Ovary (tissue), 7 donors: ENCODE measurements at regions not wholly inside any gene's neighbourhood (a gene's known extent, or its start where the extent isn't known, plus 50 kb on each side); places are given as distances from the start of the nearest gene placed in this dataset.

Experiments used
- DNase-seq, 5 donors: peaks; one replicate each; pipeline ENCODE4 v3.0.0-alpha.2; 2019 to 2020
- H3K27ac ChIP-seq, 2 donors: fragments of 200-600 bp; one replicate each; pipeline versions ENCODE4 v1.5.1 to v1.8.0; 2019 to 2022
- H3K27me3 ChIP-seq: fragments of 200-600 bp; one replicate; pipeline ENCODE4 v1.8.0; 2022
- H3K36me3 ChIP-seq: fragments of 200-600 bp; sonication (generic); one replicate; pipeline ENCODE4 v1.5.1; 2019
- H3K4me1 ChIP-seq: one replicate; pipeline ENCODE4 v1.8.1; 2013; ENCODE audit warnings: mild to moderate bottlenecking, moderate library complexity; ENCODE audit not compliant: insufficient read depth
- H3K4me3 ChIP-seq: fragments of 200-600 bp; sonication (generic); one replicate; pipeline ENCODE4 v1.5.1; 2017
- H3K9me3 ChIP-seq, 2 donors: fragments of 200-600 bp in 1 of 2; sonication (generic) in 1 of 2; one replicate each; pipeline versions ENCODE4 v1.5.1 to v1.8.1; 2013 to 2019; ENCODE audit warnings: mild to moderate bottlenecking in 1 of 2, moderate library complexity in 1 of 2
- CTCF ChIP-seq, 3 donors: fragments of 450-650 bp in 2 of 3; fragments of 200-600 bp in 1 of 3; IDR thresholded peaks; one replicate each; pipeline versions ENCODE4 v1.5.1 to v1.8.0; 2016 to 2022; ENCODE audit warnings: antibody characterized with exemption in 3 of 3, mild to moderate bottlenecking in 1 of 3
- EP300 ChIP-seq: sonication (generic); formaldehyde crosslinking; IDR thresholded peaks from one replicate; pipeline ENCODE4 v1.6.1; 2017; ENCODE audit warnings: antibody characterized with exemption
- POLR2A ChIP-seq: fragments of 450-650 bp; IDR thresholded peaks from one replicate; pipeline ENCODE4 v1.6.1; 2017; ENCODE audit warnings: antibody characterized with exemption, mild to moderate bottlenecking, moderate library complexity
- WGBS, 3 donors: extraction: QIAGEN DNeasy Blood & Tissue Kit in 1 of 3; methylation state at CpG; one replicate each; pipeline versions ENCODE4 v1.1.5 to v1.1.7; 2013 to 2017; 5-methylcytosine and 5-hydroxymethylcytosine counted together
- intact Hi-C, 4 donors: fragments of 100-400 bp; cut with DNase I; formaldehyde crosslinking; loops; one replicate each; pipeline versions ENCODE4 v1.11.0 to v1.15.1; 2022 to 2023
- donor health status: DM: no; HTN: no; CAD: no; lungs with moderate emphysema.
- donor health status: DM: no; HTN: no; CAD: no.
- donor health status: Bipolar disorder and iron deficiency.
- donor health status: DM: no; HTN: no; CAD: no.
- donor health status: DM: yes; HTN: yes; CAD: no.

- no peaks in the 10 kb centered on the region for H3K4me1 ChIP-seq
- no peak for DNase-seq
- no peak overlapping the region for H3K4me3 ChIP-seq
- intact Hi-C loops, result no loop called here
- H3K27ac ChIP-seq, result no peak overlapping the region
- no peaks in the 10 kb centered on the region for H3K9me3 ChIP-seq
- H3K27me3 ChIP-seq, result no peaks in the 10 kb centered on the region
- TF ChIP-seq EP300, result no peak
- no peak for TF ChIP-seq POLR2A
- no peak for TF ChIP-seq CTCF (IDR thresholded peaks at IDR 0.05)
- WGBS, 3 donors, result 33 to 60% (median 60%) methylated on average over 1 of the region's 1 CpG
- H3K36me3 ChIP-seq, result no peaks in the 10 kb centered on the region
Observed at GRCh38 chr4:14620567-14621141, 381.6 kb upstream of the CPEB2 start.

GRCh38 chr4:14621731-14622463 lies 380.4 kb upstream of the CPEB2 start:
- no peaks in the 10 kb centered on the region for H3K36me3 ChIP-seq
- H3K4me3 ChIP-seq, result no peak overlapping the region
- no peaks in the 10 kb centered on the region for H3K27me3 ChIP-seq
- DNase-seq, result no peak
- intact Hi-C loops, result no loop called here
- 34 to 54% (median 45%) methylated on average over 7 of the region's 7 CpGs for WGBS, 3 donors
- no peaks in the 10 kb centered on the region for H3K9me3 ChIP-seq
- no peak overlapping the region for H3K27ac ChIP-seq
- no peak for TF ChIP-seq POLR2A
- TF ChIP-seq CTCF (IDR thresholded peaks at IDR 0.05), result no peak
- no peak for TF ChIP-seq EP300
- H3K4me1 ChIP-seq, result no peaks in the 10 kb centered on the region

GRCh38 chr4:14627038-14627437 lies 375.2 kb upstream of the CPEB2 start:
- whole genome bisulfite sequencing, 3 donors, result 82 to 85% (median 83%) methylated on average over 5 of the region's 5 CpGs
- H3K27me3 ChIP-seq, result no peaks in the 10 kb centered on the region
- no peaks in the 10 kb centered on the region for H3K4me1 ChIP-seq
- H3K36me3 ChIP-seq, result no peaks in the 10 kb centered on the region
- no peak overlapping the region for H3K27ac ChIP-seq
- TF ChIP-seq CTCF (IDR thresholded peaks at IDR 0.05) (no peak), EP300 (no peak), POLR2A (no peak)
- DNase-seq, result no peak
- no peaks in the 10 kb centered on the region for H3K9me3 ChIP-seq
- intact Hi-C loops, result no loop called here
- H3K4me3 ChIP-seq, result no peak overlapping the region

- Histone ChIP-seq H3K27ac (no peak overlapping the region), H3K4me3 (no peak overlapping the region), H3K36me3 (no peaks in the 10 kb centered on the region), H3K9me3 (no peaks in the 10 kb centered on the region), H3K27me3 (no peaks in the 10 kb centered on the region), H3K4me1 (no peaks in the 10 kb centered on the region)
- TF ChIP-seq EP300 (no peak), POLR2A (no peak), CTCF (IDR thresholded peaks at IDR 0.05) (no peak)
- intact Hi-C loops, result no loop called here
- no peak for DNase-seq
Observed at GRCh38 chr4:14631806-14632440, 370.4 kb upstream of the CPEB2 start.
